Right ventricle myocardium inferior (tissue), 1 donor: ENCODE measurements at regions not wholly inside any gene's neighbourhood (a gene's known extent, or its start where the extent isn't known, plus 50 kb on each side); places are given as distances from the start of the nearest gene placed in this dataset.
"Not testable (repeated sequence)": the region's sequence is repeated elsewhere in the genome, so short reads cannot be mapped to it uniquely, and the experiment has no call there.

Experiments
- ATAC-seq: fragments of 200-7000 bp; cut with Tn5 transposase; one replicate; pipeline ENCODE4 v1.9.1; 2020; ENCODE audit warnings: mild to moderate bottlenecking, moderate library complexity
- DNase-seq: peaks from one replicate; pipeline ENCODE4 v3.0.0; 2021; ENCODE audit errors: missing footprints
- intact Hi-C: fragments of 100-400 bp; cut with DNase I; formaldehyde crosslinking; loops from one replicate; pipeline ENCODE4 v1.11.0; 2022
- donor health status: DM: no; HTN: yes; CAD: no; lungs with severe emphysema.

- ATAC-seq (no peak), DNase-seq (no peak)
- intact Hi-C loops, result loop anchor here (5.0 kb wide), 1 partner anchor 92 kb away; no protein-coding TSS in a partner anchor
Measured at GRCh38 chr20:43839793-43840199, 74.9 kb upstream of the TOX2 start.

- DNase-seq (no peak), ATAC-seq (no peak)
- intact Hi-C loops, result no loop called here
Measured at GRCh38 chr20:43838703-43839060, 76.0 kb upstream of the TOX2 start.

DNA sequence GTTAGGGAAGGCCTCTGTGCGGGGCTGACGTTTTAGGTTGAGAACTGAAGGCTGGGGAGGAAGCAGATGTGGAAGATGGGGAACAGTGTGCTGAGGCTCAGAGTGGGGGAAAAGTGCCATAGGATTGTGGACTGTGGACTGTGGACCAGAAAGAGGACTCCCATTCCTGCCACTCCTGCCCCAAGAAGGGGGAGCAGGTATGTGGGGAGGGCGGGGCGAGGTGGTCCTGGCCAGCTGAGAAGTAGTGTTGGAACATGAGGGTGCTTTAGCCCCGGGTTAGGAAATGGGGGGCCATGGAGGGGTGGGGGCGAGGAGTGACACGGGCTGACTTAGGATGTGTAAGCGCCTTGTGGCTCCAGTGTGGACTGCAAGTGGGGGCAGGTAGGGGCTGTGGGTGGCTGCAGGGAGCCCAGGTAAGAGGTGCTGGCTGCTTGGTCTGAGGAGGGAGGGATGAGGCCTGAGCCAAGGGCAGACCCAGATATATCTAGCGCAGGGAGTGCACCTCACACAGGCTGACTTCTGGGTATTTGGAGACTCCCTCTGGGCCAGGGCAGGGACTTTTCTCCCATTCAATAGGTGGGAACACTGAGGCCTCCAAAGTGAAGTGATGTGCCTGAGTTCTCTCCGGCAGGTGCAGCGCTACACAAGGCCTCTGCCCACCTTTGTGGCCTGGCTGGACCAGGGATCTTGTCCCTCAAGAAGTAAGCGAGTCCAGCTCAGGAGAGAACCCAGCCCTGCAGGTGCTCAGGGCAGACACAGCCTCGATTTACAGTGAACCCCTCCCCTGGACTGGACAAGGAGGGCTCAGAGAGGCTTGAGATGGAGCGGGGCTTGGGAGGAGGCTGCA lies 76.6 kb upstream of the TOX2 start:
- DNase-seq (no peak), ATAC-seq (no peak)
- intact Hi-C loops, result no loop called here

DNA sequence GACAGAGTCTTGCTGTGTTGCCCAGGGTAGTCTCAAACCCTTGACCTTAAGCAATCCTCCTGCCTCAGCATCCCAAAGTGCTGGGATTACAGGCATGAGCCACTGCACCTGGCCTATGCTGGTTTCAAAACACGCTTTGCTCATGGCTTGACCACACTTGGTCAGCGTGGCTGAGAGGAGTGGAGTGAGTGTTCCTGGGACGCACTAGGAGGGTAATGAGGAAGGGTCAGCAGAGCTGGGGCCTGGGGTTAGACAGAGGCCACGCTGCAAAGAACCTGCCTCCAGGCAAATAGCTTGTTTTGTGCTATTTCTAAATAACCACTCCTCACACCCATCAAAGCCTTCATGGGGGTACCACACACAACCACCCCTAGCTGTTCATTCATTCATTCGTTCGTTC lies 77.9 kb upstream of the TOX2 start:
- intact Hi-C loops, result no loop called here

GRCh38 chr20:43835944-43836508 lies 78.6 kb upstream of the TOX2 start:
- ATAC-seq (no peak), DNase-seq (no peak)
- intact Hi-C loops, result no loop called here

More for the DNA sequence above, 77.9 kb upstream of the TOX2 start:
- ATAC-seq, result no peak
- DNase-seq, result no peak

- ATAC-seq (no peak), DNase-seq (no peak)
- intact Hi-C loops, result no loop called here
Measured at GRCh38 chr20:43833511-43834395, 80.9 kb upstream of the TOX2 start.

DNA sequence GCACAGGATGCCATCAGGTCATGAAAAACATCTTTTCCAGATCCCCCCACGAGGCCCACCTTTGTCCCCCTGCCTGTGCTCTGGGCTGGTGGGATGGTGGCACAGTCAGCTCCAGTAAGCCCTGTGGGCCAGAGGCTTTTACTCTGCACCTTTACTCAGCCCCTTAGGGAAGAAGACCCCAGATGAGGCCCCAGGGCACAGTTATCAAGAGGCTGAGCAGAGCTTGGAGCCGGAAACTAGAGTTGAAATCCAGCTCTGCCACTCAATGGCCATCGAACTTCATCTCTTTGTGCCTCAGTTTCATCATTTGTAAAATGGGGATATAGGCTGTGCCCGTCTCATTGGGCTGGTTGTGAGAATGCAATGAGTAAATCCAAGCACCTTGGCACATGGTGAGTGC lies 81.7 kb upstream of the TOX2 start:
- no peak for DNase-seq
- intact Hi-C loops, result no loop called here
- ATAC-seq, result no peak

- intact Hi-C loops, result no loop called here
- ATAC-seq, result no peak
Measured at GRCh38 chr20:43832096-43832816, 82.4 kb upstream of the TOX2 start.

DNA sequence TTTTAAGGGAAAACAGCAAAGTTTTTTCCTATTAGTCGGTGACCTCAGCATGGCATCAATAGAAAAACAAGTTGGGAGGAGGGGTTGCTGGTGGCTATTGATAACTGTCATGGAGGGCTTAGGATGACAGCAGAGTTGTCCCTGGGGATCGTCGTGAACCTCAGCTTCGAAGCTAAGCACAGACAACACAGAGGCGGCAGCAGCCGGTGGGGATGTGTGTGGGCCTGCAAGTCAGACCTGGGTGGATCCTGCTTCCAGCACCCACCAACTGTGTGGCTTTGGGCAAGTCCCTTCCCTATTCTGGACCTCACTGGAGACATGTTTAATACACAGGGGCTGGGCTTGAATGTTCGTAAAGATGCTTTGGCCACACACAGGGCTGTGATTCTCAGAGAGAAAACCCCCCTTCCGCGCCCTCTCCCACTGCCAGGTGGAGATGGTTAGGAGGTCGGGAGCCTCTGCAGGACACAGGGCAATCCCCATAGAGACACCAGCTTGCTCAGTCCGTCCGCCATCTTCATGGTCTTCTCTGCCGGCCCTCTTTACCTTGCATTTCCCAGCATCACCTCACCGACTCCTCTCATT lies 83.1 kb upstream of the TOX2 start:
- intact Hi-C loops, result no loop called here
- ATAC-seq, result no peak
- no peak for DNase-seq

More at GRCh38 chr20:43832096-43832816, 82.4 kb upstream of the TOX2 start:
- DNase-seq, result no peak

DNA sequence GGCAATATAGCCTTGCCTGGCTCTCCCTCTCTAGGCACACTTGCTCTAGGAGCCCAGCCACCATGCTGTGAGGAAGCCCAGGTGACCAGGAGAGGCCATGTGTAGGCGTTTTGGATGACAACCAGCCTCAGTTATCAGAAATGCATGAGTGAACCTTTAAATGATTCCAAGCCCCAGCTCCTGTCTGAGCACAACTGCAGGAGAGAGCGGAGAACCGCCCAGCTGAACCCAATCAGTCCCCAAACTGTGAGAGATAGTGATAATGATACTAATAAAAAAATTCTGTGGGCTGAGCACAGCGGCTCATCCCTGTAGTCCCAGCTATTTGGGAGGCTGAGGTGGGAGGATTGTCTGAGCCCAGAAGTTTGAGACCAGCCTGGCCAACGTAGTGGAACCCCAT lies 83.8 kb upstream of the TOX2 start:
- no peak for DNase-seq
- intact Hi-C loops, result no loop called here
- ATAC-seq, result no peak

DNA sequence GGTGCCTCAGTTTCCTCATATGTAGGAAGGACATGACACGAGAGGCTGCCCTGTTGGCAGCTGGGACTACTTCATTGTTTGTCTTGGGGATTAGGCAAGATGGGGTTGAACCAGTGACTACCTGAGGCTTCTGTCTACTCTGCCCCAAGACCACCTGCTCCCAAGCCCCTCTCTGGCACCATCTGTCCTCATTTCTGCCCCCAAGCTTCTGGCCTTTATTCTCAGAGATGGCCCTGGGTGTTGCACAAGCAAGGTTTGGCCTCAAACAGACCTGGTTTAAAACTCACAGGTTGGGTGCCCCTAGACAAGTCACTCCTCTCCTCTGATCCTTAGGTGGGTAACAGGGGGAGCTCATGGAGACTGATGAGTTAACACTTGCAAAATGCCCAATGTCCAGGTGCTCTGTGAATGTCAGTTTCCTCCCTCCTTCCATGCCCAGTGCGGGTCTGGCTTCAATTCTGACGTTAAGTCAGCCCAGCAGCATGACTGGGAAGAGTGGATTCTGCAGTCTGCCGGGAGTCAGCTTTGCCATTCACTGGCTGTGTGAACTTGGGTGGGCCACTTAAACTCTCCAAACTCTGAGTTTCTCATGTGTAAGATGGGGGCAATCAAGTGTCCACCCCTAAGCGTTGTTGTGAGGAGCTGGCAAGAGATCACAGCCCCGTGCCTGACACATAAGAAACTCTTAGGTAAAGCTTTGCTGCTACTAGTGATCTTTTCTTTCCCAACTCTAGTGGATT lies 84.5 kb upstream of the TOX2 start:
- ATAC-seq (no peak), DNase-seq (no peak)
- intact Hi-C loops, result no loop called here

- DNase-seq (no peak), ATAC-seq (no peak)
- intact Hi-C loops, result no loop called here
Measured at GRCh38 chr20:43827940-43828562, 86.6 kb upstream of the TOX2 start.

- DNase-seq, ATAC-seq, intact Hi-C loops: not testable (repeated sequence)
Measured at GRCh38 chr20:43826943-43827342, 87.7 kb upstream of the TOX2 start.

DNA sequence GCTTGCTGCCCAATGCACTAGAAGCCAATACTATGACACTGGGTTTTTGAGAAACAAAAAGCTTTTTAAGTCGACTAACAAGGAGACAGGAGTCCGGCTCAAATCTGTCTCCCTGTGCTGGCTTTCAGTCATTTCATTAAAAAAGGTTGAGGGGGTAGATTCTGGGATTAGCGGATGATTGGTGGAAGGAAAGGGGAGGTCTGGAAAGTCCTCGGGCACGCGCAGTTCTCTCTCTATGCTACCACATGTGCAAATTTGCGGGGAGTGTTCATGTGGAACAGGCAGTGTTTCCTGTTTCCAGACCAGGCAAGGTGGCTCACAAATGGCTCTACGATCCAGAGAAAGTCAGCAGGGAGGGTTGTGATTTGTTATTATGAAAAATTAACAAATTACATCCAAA lies 89.1 kb upstream of the TOX2 start:
- DNase-seq, result no peak
- ATAC-seq, result no peak
- intact Hi-C loops, result no loop called here

- no peak for ATAC-seq
- intact Hi-C loops, result no loop called here
- no peak for DNase-seq
Measured at GRCh38 chr20:43825051-43825402, 89.6 kb upstream of the TOX2 start.

- intact Hi-C loops, result no loop called here
- DNase-seq, result no peak
- ATAC-seq, result peak; percentile 39
Measured at GRCh38 chr20:43824309-43825050, 90.2 kb upstream of the TOX2 start.

- intact Hi-C loops, result no loop called here
- DNase-seq (no peak), ATAC-seq (no peak)
Measured at GRCh38 chr20:43821795-43822194, 92.9 kb upstream of the TOX2 start.
